ENCODE measurements at regions not wholly inside any gene's neighbourhood (a gene's known extent, or its start where the extent isn't known, plus 50 kb on each side); places are given as distances from the start of the nearest gene placed in this dataset.

GRCh38 chr1:185448591-185449186, 131.6 kb upstream of the IVNS1ABP start:
- no peak overlapping the region for H4K8ac ChIP-seq (replicated peaks; ENCODE audit: insufficient read length, low read depth, low read length)
- no peaks in the 10 kb centered on the region; a peak in 1 of 7 replicates for H3K36me3 Mint-ChIP-seq (ENCODE audit: insufficient read depth in 1 of 3, low read depth in 3 of 3)
- H2AK5ac ChIP-seq (ENCODE audit: insufficient read length, low read length), result no peak overlapping the region
- no peak overlapping the region for H4K5ac ChIP-seq (ENCODE audit: insufficient read length, low read depth, low read length)
- no peaks in the 10 kb centered on the region for H3K27me3 ChIP-seq (ENCODE audit: insufficient read depth, low read length)
- no peak overlapping the region for H4K91ac ChIP-seq (ENCODE audit: insufficient read length, low read depth, low read length)
- H3K23ac ChIP-seq (ENCODE audit: insufficient read length, low read depth, low read length), result no peak overlapping the region
- no peak overlapping the region for H2BK20ac ChIP-seq (ENCODE audit: low read depth, low read length, poor library complexity, severe bottlenecking)
- no peak overlapping the region for H3K56ac ChIP-seq (ENCODE audit: insufficient read length, low read depth, low read length)
- H3K4me2 ChIP-seq (ENCODE audit: insufficient read depth, insufficient read length, low read length), result no peak overlapping the region
- H3K4me1 Mint-ChIP-seq, result no peaks in the 10 kb centered on the region
- no peak overlapping the region for H3K4me3 Mint-ChIP-seq
- DNase-seq, result no peak
- H2BK5ac ChIP-seq (ENCODE audit: insufficient read length, low read length), result no peak overlapping the region
- H3K14ac ChIP-seq (ENCODE audit: insufficient read depth, low read length), result no peak overlapping the region
- H3K9me3 ChIP-seq (ENCODE audit: control insufficient read depth, low read depth, low read length), result no peaks in the 10 kb centered on the region
- no peak overlapping the region for H3K27ac Mint-ChIP-seq
- H4K20me1 ChIP-seq (ENCODE audit: control insufficient read depth, insufficient read depth, insufficient read length), result no peaks in the 10 kb centered on the region
- H3T11ph ChIP-seq (ENCODE audit: low read length), result no peak overlapping the region
- WGBS (ENCODE audit: extremely low coverage, insufficient read length, low lambda C conversion rate), result no CpG with 5 or more reads among the region's 3 CpGs
- no peaks in the 10 kb centered on the region for H3K4me1 ChIP-seq (ENCODE audit: insufficient read depth, low read length)
- H3K23me2 ChIP-seq (ENCODE audit: insufficient read length, low read depth, low read length, poor library complexity, severe bottlenecking), result no peaks in the 10 kb centered on the region
- no peak for TF ChIP-seq CTCF (conservative IDR thresholded peaks at IDR 0.05)
- no peaks in the 10 kb centered on the region for H3K9me3 Mint-ChIP-seq
- no peak overlapping the region for H2BK12ac ChIP-seq (ENCODE audit: insufficient read length, low read depth, low read length)
- no peak overlapping the region for H3K9ac ChIP-seq (ENCODE audit: extremely low read depth, insufficient read length, low read length)
- no peak overlapping the region for H3K4ac ChIP-seq (ENCODE audit: low read depth, low read length)
- no peaks in the 10 kb centered on the region for H3K79me2 ChIP-seq (ENCODE audit: insufficient read depth, low read length)
- H3K79me1 ChIP-seq (ENCODE audit: insufficient read depth, low read depth, low read length, poor library complexity, severe bottlenecking), result no peaks in the 10 kb centered on the region
- H3K27ac ChIP-seq (ENCODE audit: insufficient read length, low read depth, low read length), result no peak overlapping the region
- H2AFZ ChIP-seq (ENCODE audit: low read length), result no peak overlapping the region
- H2BK120ac ChIP-seq (ENCODE audit: low read depth, low read length, poor library complexity, severe bottlenecking), result no peak overlapping the region
- no peak overlapping the region for H3K18ac ChIP-seq (ENCODE audit: insufficient read length, low read depth, low read length)
- H2BK15ac ChIP-seq (ENCODE audit: low read depth, low read length), result no peak overlapping the region
- no peaks in the 10 kb centered on the region for H3K27me3 Mint-ChIP-seq (ENCODE audit: low read depth)

Measured in H9 (cell line).